Kidney epithelial cell (primary cell): ENCODE measurements at regions not wholly inside any gene's neighbourhood (a gene's known extent, or its start where the extent isn't known, plus 50 kb on each side); places are given as distances from the start of the nearest gene placed in this dataset.
A peak's percentile ranks its signal among the peaks of the same experiment; 100 is the strongest.

Experiments used
- DNase-seq: peaks from one replicate; pipeline ENCODE4 v3.0.0-alpha.2; 2010; ENCODE audit warnings: low read depth
- H3K27me3 ChIP-seq: 2 replicates; pipeline ENCODE4 v1.6.0; 2011; ENCODE audit warnings: low read length; ENCODE audit not compliant: control insufficient read depth, insufficient read depth
- H3K36me3 ChIP-seq: 2 replicates; pipeline ENCODE4 v1.5.1; 2011; ENCODE audit warnings: low read length; ENCODE audit not compliant: control insufficient read depth, insufficient read depth
- H3K4me3 ChIP-seq: 2 replicates; pipeline ENCODE4 v1.5.1; 2011; ENCODE audit warnings: low read depth, mild to moderate bottlenecking, control low read depth, low read length
- TF ChIP-seq, protein P1 (sequence below): IDR thresholded peaks from 2 replicates; pipeline ENCODE4 v1.5.1; 2011; ENCODE audit warnings: mild to moderate bottlenecking, moderate library complexity, low read length, control low read depth, inconsistent platforms; ENCODE audit not compliant: insufficient read depth, poor library complexity, severe bottlenecking

- H3K27me3 ChIP-seq, result no peaks in the 10 kb centered on the region
- no peak for DNase-seq
- H3K4me3 ChIP-seq, result no peak overlapping the region
- TF ChIP-seq, protein P1, sequence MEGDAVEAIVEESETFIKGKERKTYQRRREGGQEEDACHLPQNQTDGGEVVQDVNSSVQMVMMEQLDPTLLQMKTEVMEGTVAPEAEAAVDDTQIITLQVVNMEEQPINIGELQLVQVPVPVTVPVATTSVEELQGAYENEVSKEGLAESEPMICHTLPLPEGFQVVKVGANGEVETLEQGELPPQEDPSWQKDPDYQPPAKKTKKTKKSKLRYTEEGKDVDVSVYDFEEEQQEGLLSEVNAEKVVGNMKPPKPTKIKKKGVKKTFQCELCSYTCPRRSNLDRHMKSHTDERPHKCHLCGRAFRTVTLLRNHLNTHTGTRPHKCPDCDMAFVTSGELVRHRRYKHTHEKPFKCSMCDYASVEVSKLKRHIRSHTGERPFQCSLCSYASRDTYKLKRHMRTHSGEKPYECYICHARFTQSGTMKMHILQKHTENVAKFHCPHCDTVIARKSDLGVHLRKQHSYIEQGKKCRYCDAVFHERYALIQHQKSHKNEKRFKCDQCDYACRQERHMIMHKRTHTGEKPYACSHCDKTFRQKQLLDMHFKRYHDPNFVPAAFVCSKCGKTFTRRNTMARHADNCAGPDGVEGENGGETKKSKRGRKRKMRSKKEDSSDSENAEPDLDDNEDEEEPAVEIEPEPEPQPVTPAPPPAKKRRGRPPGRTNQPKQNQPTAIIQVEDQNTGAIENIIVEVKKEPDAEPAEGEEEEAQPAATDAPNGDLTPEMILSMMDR, result no peak
- H3K36me3 ChIP-seq, result no peaks in the 10 kb centered on the region
Observed at GRCh38 chr14:65954942-65955341, 531.2 kb upstream of the CCDC196 start.

- Histone ChIP-seq H3K27me3 (no peaks in the 10 kb centered on the region), H3K36me3 (no peaks in the 10 kb centered on the region), H3K4me3 (no peak overlapping the region)
- DNase-seq, result no peak
- TF ChIP-seq, protein P1, result no peak
Observed at GRCh38 chr14:65957631-65958205, 528.5 kb upstream of the CCDC196 start.

DNA sequence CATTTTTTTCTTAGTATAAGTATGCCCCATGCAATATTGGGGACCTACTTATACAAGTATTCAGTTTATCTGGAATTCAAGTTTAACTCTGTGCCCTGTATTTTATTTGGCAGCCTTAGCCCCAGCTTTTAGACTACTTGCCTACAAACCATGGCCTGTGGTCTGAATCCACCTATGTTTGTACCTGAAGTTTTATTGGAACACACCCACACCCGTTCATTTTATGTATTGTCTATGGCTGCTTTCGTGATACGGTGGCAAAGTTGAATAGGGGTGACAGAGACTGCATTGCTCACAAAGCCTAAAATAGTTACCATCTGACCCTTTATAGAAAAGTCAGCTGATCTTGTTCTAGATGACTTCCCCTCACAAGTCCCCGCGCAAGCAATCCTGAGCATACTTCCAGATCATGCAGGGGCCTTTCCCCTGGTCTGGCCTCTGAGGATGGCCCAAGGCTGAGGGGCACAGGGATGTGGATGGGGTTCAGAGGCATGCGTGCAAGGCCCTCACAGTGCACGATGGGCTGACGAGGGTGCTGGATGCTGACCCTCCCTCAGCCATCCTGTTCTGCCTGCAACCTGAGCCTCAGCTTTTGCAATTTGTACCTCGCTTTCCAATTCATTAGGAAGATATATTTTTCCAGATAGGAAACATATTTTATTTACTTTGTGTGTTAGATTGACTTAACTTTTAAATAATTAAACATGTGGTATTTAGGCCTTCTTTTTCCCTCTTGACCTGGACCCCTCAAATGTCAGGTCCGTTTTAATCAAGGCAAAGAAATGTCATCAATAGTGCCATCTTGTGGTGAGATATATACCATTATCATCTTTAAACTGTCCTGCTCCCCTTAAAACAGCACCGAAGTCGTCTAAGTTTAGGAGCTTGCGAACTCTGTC lies 527.3 kb upstream of the CCDC196 start:
- TF ChIP-seq, protein P1, result peak; percentile 22
- H3K27me3 ChIP-seq, result no peaks in the 10 kb centered on the region
- no peak for DNase-seq
- H3K4me3 ChIP-seq, result no peak overlapping the region
- no peaks in the 10 kb centered on the region for H3K36me3 ChIP-seq

GRCh38 chr14:65959563-65960024 lies 526.6 kb upstream of the CCDC196 start:
- no peak for DNase-seq
- H3K4me3 ChIP-seq, result no peak overlapping the region
- H3K36me3 ChIP-seq, result no peaks in the 10 kb centered on the region
- peaks cover 2% of the 10 kb centered on the region for H3K27me3 ChIP-seq
- TF ChIP-seq, protein P1, result no peak

- TF ChIP-seq, protein P1, result peak; percentile 60
- Histone ChIP-seq H3K36me3 (no peaks in the 10 kb centered on the region), H3K4me3 (no peak overlapping the region), H3K27me3 (peaks cover 2% of the 10 kb centered on the region)
- DNase-seq, result no peak
Observed at GRCh38 chr14:65961004-65961403, 525.2 kb upstream of the CCDC196 start.
